T-helper 1 cell (primary cell): ENCODE measurements at regions not wholly inside any gene's neighbourhood (a gene's known extent, or its start where the extent isn't known, plus 50 kb on each side); places are given as distances from the start of the nearest gene placed in this dataset.
"Not testable (repeated sequence)": the region's sequence is repeated elsewhere in the genome, so short reads cannot be mapped to it uniquely, and the experiment has no call there.

ENCODE experiments used
- DNase-seq, 5 donors: peaks; one replicate each; pipeline ENCODE4 v3.0.0-alpha.2; 2012 to 2020

DNA sequence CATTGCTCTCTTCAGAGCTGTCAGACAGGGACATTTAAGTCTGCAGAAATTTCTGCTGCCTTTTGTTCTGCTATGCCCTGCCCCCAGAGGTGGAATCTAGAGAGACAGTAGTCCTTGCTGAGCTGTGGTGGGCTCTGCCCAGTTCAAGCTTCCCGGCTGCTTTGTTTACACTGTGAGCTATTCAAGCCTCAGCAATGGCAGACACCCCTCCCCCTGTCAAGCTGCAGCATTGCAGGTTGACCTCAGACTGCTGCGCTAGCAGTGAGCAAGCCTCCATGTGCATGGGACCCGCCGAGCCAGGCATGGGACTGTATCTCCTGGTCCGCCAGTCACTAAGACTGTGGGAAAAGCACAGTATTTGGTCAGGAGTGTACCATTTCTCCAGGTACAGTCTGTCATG is 53.6 kb upstream of the MAPK10 start:
- not testable (repeated sequence) for DNase-seq

DNA sequence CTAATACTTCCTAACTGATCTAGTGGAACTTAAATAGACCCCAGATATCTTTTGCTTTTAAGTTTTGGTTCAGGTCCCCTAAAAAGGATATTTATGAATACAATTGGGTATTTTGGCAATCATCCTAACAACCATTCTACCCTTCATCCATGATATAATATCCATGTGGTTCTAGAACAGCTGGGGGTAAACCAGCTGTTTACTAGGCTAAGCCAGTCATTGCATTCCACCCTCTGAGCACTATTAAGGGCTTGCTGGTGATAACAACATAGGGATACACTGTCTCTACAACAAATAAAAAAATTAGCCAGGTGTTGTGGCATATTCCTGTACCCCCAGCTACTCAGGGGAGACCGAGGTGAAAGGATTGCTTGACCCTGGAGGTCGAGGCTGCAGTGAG is 54.8 kb upstream of the MAPK10 start:
- DNase-seq = no peak

DNA sequence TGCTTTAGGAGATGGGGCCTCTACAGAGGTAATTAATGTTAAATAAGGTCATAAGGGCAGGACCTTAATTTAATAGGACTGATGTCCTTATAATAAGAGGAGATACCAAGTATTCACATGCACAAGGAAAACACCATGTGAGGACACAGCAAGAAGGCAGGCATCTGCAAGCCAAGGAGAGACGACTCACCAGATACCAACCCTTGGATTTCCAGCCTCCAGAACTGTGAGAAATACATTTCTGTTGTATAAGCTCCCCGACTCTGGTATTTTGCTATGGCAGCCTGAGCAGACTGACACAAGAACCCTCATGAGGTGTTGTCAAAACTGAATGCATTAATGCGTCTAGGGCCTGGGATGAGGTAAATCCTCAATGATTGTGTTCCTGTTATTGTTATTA is 56.2 kb upstream of the MAPK10 start:
- DNase-seq = no peak

DNA sequence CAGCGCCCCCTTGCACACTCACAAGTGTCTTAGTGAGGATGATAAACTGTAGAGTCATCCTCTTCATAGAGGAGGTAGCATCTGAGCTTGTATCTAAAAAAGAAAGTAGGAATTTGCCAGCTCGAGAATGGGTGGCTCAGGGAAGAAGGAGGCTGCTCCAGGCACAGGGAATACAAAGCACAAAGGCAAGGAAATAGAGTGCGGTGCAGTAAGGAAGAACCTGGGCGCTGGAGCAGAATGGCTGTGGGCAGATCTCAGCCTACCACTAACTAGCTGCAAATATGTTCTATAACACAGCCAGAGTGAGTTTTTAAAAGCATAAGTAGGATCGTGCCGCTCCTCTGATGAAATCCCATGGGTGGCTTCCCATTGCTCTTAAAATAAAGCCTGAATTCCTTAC is 61.6 kb upstream of the MAPK10 start:
- no peak for DNase-seq

DNA sequence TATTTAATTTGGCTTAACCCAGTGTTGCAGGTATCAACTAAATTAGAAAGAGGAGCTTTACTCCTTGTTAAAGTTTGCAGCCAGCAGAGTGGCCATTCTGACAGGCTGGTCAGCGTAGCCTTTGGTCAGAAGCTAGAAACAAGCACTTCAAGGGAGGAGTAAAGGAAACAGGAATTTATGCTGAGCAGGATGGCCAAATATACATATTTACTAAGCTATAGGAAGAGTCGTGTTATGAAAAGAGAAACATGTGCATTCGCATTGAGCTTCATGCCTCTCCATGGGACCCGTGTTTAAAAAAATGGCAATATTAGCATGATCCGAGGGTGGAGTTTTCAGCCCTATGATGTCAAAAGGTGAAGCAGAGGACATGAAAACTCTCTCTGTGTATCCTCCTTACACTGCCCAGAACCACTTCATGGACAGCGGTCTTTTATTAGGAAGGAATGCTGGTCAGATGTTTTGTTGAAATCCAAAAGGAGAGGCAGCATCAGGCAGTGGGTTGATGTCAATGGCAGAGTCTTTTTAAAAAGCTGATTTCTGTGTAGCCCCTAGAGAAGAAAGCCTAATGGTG is 71.8 kb upstream of the MAPK10 start:
- no peak for DNase-seq

DNA sequence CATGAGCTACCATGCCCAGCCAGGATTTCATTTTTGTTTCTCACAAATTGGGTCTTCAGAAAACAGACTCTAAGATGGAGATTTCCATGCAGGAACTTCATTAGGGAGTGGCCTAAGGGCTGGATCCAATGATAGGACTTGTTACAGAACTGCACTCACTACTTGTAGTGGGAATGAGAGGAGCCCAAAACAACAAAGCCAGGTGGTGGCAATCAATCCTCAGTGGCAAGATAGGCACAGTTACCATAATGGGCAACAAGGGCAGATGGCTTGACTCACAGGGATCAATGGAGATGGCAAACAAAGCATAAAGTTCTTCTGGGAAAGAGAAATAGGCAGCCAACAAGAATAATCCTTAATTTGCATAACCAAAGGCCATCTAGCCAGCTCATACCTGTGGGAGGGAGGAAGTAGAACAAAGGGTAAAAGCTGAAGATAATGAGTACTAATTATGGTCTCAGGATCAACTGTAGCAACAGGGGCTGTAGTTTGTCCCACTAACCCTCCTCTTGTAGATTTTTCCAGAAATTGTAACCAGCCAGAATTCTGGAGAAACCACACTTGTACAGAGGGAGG is 72.8 kb upstream of the MAPK10 start:
- DNase-seq = no peak

DNA sequence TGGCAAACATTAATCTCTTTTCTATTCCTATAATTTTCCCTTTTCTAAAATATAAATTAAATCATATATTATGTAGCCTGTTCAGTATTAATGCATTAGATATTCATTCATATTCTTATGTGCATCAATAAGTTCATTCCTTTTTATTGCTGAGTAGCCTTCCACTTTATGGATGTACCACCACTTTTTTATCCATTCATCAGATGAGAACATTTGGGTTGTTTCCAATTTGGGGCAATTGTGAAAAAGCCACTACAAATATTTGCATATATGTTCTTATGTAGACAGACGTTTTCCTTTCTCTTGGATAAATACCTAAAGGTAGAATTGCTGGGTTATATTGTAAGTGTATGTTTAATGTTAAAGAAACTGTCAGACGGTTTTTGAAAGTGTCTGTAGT is 79.4 kb upstream of the MAPK10 start:
- DNase-seq = no peak

DNA sequence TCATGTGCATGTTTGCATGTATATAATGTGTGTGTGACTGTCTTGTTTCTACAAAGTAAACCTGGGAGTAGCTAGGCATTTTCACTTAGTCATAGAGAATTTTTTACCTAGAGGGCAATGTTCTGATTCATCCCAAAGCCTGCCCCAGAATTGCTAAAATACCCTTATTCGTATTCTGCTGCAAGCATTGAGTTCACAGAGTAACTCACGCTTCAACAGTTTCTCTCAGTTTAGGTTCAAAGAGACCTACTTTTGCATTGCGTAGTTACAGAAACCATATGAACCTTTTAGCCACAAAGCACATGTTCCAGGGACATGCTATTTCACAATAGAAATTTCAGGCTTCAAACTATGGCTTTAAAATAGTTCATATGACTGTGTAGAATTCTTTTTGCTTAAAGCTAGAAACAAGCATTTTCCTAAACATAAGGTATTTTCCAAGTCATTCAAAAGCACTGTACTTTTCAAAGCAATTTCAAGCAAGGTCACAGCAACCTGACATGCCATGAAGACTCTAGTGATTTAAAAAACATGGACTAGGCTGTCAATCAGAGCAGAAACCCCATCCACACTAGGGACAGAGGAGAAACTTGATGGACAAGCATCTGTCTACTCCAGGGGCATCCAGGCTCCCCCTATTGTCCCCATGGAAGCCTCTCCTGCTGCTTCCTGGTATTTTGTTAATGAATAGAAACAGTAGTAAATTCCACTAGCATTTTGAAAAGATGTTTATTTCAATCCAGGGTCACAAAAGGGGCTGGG is 81.5 kb upstream of the MAPK10 start:
- DNase-seq = no peak

DNA sequence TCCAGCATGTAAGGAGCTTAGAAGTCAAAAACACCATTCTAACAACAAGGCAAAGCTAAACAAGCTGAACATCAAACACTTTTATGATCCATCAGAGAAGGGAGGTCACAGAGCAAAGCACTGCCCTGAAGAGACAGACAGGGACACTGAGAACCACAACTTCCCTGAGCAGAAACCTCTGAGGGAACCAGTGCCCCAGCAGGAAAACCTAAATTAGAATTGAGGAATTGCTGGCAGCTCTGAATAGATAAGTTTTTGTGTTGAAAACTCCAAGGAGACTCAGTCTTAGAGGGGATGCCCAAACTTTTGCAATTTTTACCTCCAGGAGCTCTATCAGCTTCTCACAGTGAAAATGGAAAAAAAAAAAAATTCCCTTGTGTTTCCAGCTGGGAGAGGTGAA is 83.0 kb upstream of the MAPK10 start:
- no peak for DNase-seq

DNA sequence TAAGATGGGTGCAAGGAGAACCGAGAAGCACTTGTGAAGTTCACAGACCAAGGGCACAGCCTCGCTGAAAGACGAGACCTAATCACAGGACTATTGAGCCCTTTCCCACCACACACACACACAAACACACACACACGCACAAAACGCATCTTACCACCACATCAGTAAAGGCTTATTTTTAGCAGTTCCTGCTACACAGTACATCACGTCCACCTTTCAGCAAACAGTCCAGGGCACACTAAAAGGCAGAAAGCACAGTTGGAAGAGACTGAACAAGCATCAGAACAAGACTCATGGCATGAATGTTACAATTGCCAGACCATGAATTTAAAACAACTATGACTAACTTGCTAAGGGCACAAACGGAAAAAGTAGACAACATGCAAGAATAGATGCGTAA is 83.6 kb upstream of the MAPK10 start:
- DNase-seq = no peak

DNA sequence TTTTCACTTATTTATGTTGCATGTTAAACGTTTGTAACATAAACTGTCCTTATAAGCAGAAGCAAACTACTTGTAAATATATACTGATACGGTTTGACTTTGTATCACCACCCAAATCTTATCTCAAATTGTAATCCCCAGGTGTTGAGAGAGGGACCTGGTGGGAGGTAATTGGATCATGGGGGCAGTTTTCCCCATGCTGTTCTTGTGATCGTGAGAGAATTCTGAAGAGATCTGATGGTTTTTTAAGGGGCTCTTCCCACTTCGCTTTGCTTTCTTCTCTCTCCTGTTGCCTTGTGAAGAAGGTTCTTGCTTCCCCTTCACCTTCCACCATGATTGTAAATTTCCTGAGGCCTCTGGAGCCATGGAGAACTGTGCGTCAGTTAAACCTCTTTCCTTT is 87.1 kb upstream of the MAPK10 start:
- DNase-seq = no peak

DNA sequence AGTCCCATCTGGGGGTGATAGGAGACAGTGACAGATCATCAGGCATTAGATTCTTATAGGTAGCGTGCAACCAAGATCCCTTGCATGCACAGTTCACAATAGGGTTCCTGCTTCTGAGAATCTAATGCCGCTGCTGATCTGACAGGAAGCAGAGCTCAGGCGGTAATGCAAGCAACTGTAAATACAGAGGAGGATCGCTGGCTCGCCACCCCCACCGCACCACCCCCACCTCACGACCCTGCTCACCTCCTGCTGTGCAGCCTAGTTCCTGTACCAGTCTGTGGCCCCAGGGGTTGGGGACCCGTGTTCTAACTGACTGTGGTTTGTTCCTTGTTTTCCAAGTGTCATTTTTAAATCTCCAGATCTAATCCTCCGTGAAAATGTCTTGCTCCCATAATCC is 89.0 kb upstream of the MAPK10 start:
- no peak for DNase-seq

DNA sequence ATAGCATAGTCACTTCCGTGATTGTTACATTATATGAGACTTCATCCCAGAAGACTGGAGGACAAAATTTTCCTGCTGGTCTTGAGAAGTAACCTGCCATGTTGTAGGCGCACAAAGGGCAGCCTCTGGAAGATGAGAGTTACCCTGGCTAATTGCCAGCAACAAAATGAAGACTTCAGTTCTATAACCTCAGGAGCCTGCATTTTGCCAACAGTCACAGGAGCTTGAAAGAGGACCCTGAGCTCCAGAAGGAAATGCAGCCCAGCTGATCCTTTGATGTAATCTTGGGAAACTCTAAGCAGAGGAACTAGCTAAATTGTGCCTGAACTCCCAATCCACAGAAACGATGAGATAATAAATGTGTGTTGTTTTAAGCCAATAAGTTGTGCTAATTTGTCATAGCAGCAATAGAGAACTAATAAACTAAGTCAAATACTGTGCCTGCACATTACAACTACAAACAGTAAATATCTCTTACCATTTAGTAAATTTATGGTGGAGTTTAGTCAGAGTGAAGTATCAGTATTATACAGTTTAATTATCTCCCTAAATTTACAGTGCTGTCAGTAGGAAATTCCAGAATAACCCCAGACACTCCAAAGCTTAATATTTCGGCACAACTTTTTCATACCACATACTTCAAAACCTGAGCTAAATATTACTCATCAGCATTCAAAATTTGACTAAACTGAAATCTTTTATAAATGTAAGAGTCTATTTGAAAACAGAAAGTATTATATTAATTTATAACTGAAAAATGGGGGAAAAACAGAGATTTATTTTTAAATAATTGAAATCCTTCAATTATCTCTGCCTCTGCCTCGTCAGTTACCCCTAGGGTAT is 90.1 kb upstream of the MAPK10 start:
- DNase-seq = no peak

DNA sequence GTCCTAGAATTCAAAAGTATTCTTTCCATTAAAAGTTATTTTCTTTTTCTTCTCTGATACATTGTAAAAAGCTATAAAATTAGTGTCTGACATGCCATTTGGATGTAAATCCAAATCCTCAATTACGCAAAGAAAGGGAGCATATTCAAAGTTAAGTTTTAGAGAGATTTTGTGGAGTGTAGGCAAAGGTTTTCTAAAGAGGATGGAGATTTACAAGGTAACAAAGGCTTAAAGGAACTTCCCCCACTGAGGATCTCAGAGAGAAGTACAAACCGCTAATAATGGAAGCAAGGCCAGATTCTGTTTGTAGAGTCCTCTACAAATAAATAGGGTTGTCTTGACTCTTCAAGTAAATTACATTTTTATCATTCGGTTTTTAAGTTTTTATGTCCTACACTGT is 91.0 kb upstream of the MAPK10 start:
- DNase-seq = no peak

DNA sequence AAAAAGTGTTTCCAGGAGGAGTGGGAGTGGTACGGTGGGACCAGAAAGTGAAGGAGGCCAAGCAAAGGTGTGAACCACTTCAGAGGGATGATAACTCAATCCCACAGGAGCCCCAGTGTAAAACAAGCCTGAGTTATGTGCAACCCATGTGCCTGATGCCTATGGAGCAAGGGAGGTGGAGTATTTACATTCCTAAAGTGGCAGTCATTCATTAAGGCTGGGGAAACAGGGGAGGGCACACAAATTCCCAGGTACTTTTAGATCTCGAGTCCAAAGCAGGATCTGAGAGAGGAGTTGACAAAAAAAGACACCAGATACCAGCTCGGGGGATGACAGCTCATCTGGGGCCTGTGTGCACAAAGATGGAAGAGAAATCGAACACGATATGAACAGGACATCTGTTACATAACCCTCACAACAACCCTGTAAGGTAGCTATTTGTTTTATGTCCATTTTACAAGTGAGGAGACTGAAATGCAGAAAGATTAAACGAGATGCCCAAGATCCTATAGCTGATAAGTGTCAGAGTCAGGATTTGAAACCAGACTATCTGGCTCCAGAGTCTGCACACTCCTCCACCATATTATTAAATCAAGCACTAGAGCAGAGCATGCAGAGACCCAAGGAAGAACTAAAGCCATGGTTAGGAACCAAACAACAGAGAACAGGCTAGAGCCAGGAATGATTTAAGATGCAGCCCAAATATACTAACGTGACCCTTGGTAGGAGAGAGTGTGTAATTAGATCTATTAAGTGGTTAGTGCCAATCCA is 91.9 kb upstream of the MAPK10 start:
- DNase-seq = no peak

DNA sequence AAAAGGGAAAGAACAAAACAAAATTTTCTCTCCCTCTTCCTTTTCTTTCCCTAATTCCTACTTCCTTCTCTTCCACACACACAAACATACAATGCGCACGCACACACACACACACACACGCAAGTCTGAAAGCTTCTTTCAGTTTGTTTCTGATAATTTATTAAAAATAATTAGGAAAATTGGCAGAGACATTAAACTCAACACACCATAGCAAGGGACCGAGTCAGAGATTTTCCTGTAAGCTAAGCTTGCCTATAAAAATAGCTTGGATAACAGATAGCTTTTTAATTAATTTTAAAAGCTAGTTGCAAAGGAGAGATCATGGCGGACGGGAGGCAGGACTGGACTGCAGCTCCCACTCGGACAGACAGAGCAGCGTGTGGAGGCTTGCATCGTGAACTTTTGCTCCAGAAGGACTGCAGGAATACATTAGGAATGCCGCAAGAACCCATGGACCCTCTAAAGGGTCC is 92.6 kb upstream of the MAPK10 start:
- no peak for DNase-seq

DNA sequence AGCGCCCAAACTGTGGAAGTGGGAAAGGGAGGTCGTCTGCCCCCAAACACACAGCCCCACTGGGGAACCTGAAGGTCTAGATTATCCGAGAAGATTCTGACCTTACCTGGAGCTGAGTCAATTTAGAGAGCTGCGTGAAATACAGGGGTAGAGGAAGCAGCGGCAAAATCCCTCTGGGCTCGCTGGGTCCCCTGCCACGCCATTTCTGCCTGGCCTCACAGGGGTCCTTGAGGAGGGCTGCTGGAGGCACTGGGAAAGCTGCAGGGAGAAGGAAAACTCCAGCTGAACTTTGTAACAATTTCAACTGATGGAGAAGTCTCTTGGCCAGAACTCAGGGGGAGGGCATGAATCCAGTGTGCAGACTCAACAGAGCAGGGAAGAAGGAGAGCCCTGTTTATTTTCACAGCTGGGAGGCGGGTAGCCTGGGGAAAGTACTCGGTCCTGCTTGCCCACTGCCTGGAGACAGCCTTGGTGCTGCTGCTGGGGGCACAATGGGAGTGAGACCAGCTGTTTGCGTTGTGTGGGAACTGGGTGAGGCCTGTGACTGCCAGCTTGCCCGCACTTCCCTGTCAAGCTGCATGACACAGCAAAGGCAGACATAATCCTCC is 93.2 kb upstream of the MAPK10 start:
- DNase-seq = no peak

DNA sequence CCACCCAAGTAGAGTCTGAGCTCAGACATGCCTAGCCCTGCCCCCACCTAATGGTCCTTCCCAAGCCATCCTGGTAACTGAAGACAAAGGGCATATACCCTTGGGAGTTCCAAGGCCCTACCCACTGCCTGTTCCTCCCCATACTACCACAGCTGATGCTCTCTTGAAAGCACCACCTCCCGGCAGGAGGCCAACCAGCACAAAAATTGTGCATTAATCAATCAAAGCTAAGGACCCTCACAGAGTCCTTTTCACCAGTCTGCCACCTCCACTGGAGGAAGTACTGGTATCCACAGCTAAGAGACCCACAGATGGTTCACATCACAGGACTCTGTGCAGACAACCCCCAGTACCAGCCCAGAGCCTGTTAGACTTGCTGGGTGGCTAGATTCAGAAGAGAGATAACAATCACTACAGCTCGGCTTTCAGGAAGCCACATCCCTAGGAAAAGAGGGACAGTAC is 93.8 kb upstream of the MAPK10 start:
- DNase-seq = not testable (repeated sequence)

DNA sequence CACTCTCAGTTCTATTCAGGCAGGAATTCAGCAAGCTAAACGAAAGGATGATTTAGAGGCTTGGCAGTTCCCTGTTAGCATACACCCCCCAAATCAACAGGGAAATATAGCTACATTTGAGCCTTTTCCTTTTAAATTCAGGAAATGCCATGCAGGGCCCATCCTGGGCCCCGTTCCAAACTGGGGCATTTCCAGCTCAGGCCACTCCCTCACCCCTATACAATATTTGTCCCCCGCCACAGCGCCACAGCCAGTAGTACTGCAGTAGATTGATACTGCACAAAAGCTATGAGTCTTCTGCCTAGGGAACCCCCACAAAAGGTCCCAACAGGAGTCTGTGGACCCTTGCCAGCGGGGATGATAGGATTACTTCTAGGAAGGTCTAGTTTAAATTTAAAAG is 102.0 kb upstream of the MAPK10 start:
- DNase-seq = no peak

DNA sequence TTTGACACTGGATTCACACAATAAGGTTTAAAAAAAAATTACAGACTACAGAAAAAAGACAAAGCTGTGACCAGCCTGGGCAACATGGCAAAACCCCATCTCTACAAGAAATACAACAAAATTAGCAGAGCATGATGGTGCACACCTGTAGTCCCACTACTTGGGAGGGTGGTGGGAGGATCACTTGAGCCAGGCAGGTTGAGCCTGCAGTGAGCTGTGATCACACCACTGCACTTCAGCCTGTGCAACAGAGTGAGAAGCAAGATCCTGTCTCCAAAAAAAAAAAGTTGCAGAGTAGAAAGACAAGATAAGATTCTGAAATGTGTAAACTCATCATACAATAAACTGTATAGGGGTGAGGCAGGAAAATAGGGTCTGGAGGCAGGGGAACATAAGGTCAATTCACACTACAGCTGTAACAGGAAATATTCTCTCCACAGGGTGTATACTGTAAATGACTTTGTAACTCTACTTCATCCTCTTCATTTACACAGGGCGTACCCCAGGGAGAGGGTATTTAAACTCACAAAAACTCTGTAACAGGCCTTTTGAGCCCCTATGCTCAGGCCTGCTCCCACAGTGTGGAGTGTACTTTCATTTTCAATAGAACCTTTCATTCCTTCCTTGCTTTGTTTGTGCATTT is 112.6 kb upstream of the MAPK10 start:
- no peak for DNase-seq

DNA sequence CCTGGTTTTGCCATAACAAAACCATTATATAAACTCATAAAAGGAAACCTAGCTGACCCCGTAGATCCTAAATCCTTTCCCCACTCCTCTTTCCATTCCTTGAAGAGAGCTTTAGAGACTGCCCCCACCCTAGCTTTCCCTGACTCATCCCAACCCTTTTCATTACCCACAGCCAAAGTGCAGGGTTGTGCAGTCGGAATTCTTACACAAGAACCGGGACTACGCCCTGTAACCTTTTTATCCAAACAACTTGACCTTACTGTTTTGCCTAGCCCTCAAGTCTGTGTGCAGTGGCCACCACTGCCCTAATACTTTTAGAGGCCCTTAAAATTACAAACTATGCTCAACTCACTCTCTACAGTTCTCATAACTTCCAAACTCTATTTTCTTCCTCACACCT is 116.0 kb upstream of the PTPN13 start:
- DNase-seq = not testable (repeated sequence)

DNA sequence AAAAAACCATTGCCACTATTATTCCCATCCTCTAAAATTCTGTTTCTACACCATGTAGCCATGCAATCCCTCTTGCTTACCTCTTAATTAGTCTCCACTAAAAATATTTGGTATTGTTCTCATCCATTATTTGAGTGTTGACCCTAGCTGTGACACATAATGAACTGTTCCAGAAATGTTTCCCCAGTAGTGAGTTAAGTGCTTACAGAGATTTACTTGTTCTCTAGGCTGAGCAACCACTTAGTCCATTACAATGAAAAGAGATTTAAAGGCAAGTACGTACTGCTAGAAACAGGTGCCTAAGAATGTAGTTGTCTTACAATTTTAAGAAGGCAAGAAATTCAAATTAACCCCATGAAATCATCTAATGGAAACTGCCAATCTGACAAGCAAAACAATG is 112.7 kb upstream of the PTPN13 start:
- no peak for DNase-seq
